Kidney (tissue), 13 donors: ENCODE measurements at regions not wholly inside any gene's neighbourhood (a gene's known extent, or its start where the extent isn't known, plus 50 kb on each side); places are given as distances from the start of the nearest gene placed in this dataset.
"Not testable (repeated sequence)": the region's sequence is repeated elsewhere in the genome, so short reads cannot be mapped to it uniquely, and the experiment has no call there.

Source experiments
- DNase-seq, 5 donors: peaks; one replicate each; pipeline ENCODE4 v3.0.0-alpha.2; 2013 to 2020
- FAIRE-seq: peaks from 2 replicates; lab custom pipeline; 2012; peaks lifted over from hg19 to GRCh38; lab: Jason Lieb, UNC
- H3K27ac ChIP-seq, 2 donors: one replicate each; pipeline ENCODE4 v1.7.0; 2013; ENCODE audit warnings: low read depth in 2 of 2, low read length in 2 of 2, inconsistent platforms in 1 of 2
- H3K27me3 ChIP-seq: one replicate; pipeline ENCODE4 v1.7.1; 2013; ENCODE audit warnings: low read length, inconsistent platforms; ENCODE audit not compliant: control insufficient read depth, insufficient read depth
- H3K36me3 ChIP-seq, 3 donors: one replicate each; pipeline versions ENCODE4 v1.7.0 to v1.7.1; 2013; ENCODE audit warnings: low read length in 3 of 3, control low read depth in 1 of 3, inconsistent platforms in 1 of 3; ENCODE audit not compliant: insufficient read depth in 3 of 3, control insufficient read depth in 2 of 3
- H3K4me1 ChIP-seq, 3 donors: one replicate each; pipeline versions ENCODE4 v1.7.0 to v1.7.1; 2013; ENCODE audit warnings: low read length in 3 of 3, inconsistent platforms in 1 of 3, low read depth in 1 of 3; ENCODE audit not compliant: control insufficient read depth in 2 of 3, insufficient read depth in 2 of 3
- H3K4me3 ChIP-seq, 3 donors: one replicate each; pipeline versions ENCODE4 v1.7.0 to v1.8.1; 2013; ENCODE audit warnings: low read length in 3 of 3, control low read depth in 1 of 3, inconsistent platforms in 1 of 3
- H3K9ac ChIP-seq, 3 donors: one replicate each; pipeline versions ENCODE4 v1.7.0 to v1.7.1; 2013; ENCODE audit warnings: low read length in 3 of 3, control low read depth in 1 of 3, inconsistent platforms in 1 of 3
- H3K9me3 ChIP-seq, 3 donors: one replicate each; pipeline versions ENCODE4 v1.7.0 to v1.7.1; 2013; ENCODE audit warnings: low read length in 3 of 3, control low read depth in 1 of 3, inconsistent platforms in 1 of 3; ENCODE audit not compliant: control insufficient read depth in 2 of 3, insufficient read depth in 1 of 3
- CTCF ChIP-seq: IDR thresholded peaks from 3 replicates; pipeline ENCODE4 v1.5.1; 2012; ENCODE audit warnings: mild to moderate bottlenecking, moderate library complexity, borderline replicate concordance; ENCODE audit not compliant: insufficient read depth; ENCODE audit errors: extremely low read depth
- intact Hi-C: fragments of 100-400 bp; cut with DNase I; formaldehyde crosslinking; loops from one replicate; pipeline ENCODE4 v1.11.1; 2022
- donor health status: control.
- donor health status: control.
- donor health status: control.
- donor health status: control.
- donor health status: control.
- donor health status: DM: yes; HTN: yes; CAD: no.
- donor health status: Normal renal cell carcinoma (clear cell type).

GRCh38 chr21:27526451-27526850 is 559.6 kb upstream of the ADAMTS5 start:
- DNase-seq (no peak), FAIRE-seq (no peak)
- intact Hi-C loops = no loop called here
- Histone ChIP-seq H3K4me3 (no peak overlapping the region), H3K27me3 (no peaks in the 10 kb centered on the region), H3K4me1 (no peaks in the 10 kb centered on the region), H3K36me3 (no peaks in the 10 kb centered on the region), H3K9me3 (no peaks in the 10 kb centered on the region), H3K9ac (no peak overlapping the region), H3K27ac (no peak overlapping the region)
- TF ChIP-seq CTCF = no peak

GRCh38 chr21:27525780-27526179 is 558.9 kb upstream of the ADAMTS5 start:
- H3K4me3 ChIP-seq = no peak overlapping the region
- no peak overlapping the region for H3K9ac ChIP-seq
- no peaks in the 10 kb centered on the region for H3K36me3 ChIP-seq
- DNase-seq (no peak), FAIRE-seq (no peak)
- no peak overlapping the region for H3K27ac ChIP-seq
- intact Hi-C loops = no loop called here
- no peaks in the 10 kb centered on the region for H3K27me3 ChIP-seq
- no peaks in the 10 kb centered on the region for H3K4me1 ChIP-seq
- H3K9me3 ChIP-seq = no peaks in the 10 kb centered on the region
- TF ChIP-seq CTCF = no peak

GRCh38 chr21:27519361-27519760 is 552.5 kb upstream of the ADAMTS5 start:
- intact Hi-C loops = no loop called here
- no peak for DNase-seq

GRCh38 chr21:27517177-27517576 is 550.3 kb upstream of the ADAMTS5 start:
- H3K36me3 ChIP-seq, H3K4me3 ChIP-seq, H3K9me3 ChIP-seq, H3K4me1 ChIP-seq, FAIRE-seq, H3K9ac ChIP-seq, intact Hi-C loops, DNase-seq, H3K27me3 ChIP-seq, H3K27ac ChIP-seq: not testable (repeated sequence)

More at GRCh38 chr21:27519361-27519760, 552.5 kb upstream of the ADAMTS5 start:
- Histone ChIP-seq H3K36me3 (no peaks in the 10 kb centered on the region), H3K27ac (no peak overlapping the region), H3K9ac (no peak overlapping the region), H3K27me3 (no peaks in the 10 kb centered on the region), H3K4me1 (no peaks in the 10 kb centered on the region), H3K9me3 (peaks cover 0 to 4% (median 0%) of the 10 kb centered on the region in 3 donors), H3K4me3 (no peak overlapping the region)
- FAIRE-seq = no peak
- no peak for TF ChIP-seq CTCF
